Neural cell (in vitro differentiated cells): ENCODE measurements at regions not wholly inside any gene's neighbourhood (a gene's known extent, or its start where the extent isn't known, plus 50 kb on each side); places are given as distances from the start of the nearest gene placed in this dataset.

Source experiments
- H2AFZ ChIP-seq: fragments of 200-600, 300-800 bp; sonication (generic), shearing (Covaris generic); 2 replicates; pipeline ENCODE4 v1.6.0; 2014; ENCODE audit warnings: low read depth, mild to moderate bottlenecking, antibody characterized with exemption, low read length, moderate library complexity
- H3F3A ChIP-seq: fragments of 200-600 bp; shearing (Covaris generic); 2 replicates; pipeline ENCODE4 v1.6.1; 2016; ENCODE audit warnings: mild to moderate bottlenecking, moderate library complexity, mixed read lengths, antibody characterized with exemption, low read length; ENCODE audit not compliant: insufficient read depth, poor library complexity, severe bottlenecking
- H3K27ac ChIP-seq: fragments of 200-600, 300-800 bp; sonication (generic), shearing (Covaris generic); 2 replicates; pipeline ENCODE4 v1.5.1; 2014; ENCODE audit warnings: mild to moderate bottlenecking, low read length, moderate library complexity
- H3K27me3 ChIP-seq: fragments of 300-800, 200-600 bp; sonication (generic), shearing (Covaris generic); 2 replicates; pipeline ENCODE4 v1.6.0; 2014; ENCODE audit warnings: mild to moderate bottlenecking, low read depth, low read length, moderate library complexity; ENCODE audit not compliant: insufficient read depth
- H3K36me3 ChIP-seq: fragments of 300-800, 200-600 bp; sonication (generic), shearing (Covaris generic); 2 replicates; pipeline ENCODE4 v1.5.1; 2014; ENCODE audit warnings: mild to moderate bottlenecking, antibody characterized with exemption, low read length, moderate library complexity; ENCODE audit not compliant: insufficient read depth
- H3K4me2 ChIP-seq: fragments of 300-800, 200-600 bp; sonication (generic), shearing (Covaris generic); 2 replicates; pipeline ENCODE4 v1.6.0; 2014; ENCODE audit warnings: mild to moderate bottlenecking, low read length
- H3K4me3 ChIP-seq: fragments of 300-800, 200-600 bp; sonication (generic), shearing (Covaris generic); 2 replicates; pipeline ENCODE4 v1.5.1; 2014; ENCODE audit warnings: mild to moderate bottlenecking, low read length, moderate library complexity
- H3K79me2 ChIP-seq: fragments of 200-600 bp; shearing (Covaris generic); replicated peaks from 2 replicates; pipeline ENCODE4 v1.6.0; 2014; ENCODE audit warnings: mild to moderate bottlenecking, low read length, moderate library complexity; ENCODE audit not compliant: insufficient read depth
- H3K9ac ChIP-seq: fragments of 300-800, 200-600 bp; sonication (generic), shearing (Covaris generic); 2 replicates; pipeline ENCODE4 v1.6.1; 2016; ENCODE audit warnings: mild to moderate bottlenecking, low read length, mixed read lengths
- H3K9me2 ChIP-seq: fragments of 200-600 bp; shearing (Covaris generic); 2 replicates; pipeline ENCODE4 v1.6.1; 2016; ENCODE audit warnings: mild to moderate bottlenecking, low read length, mixed read lengths; ENCODE audit not compliant: insufficient read depth
- H3K9me3 ChIP-seq: fragments of 200-600, 300-800 bp; sonication (generic), shearing (Covaris generic); 2 replicates; pipeline ENCODE4 v1.6.1; 2016; ENCODE audit warnings: mild to moderate bottlenecking, mixed run types, low read length, moderate library complexity, mixed read lengths
- H4K20me1 ChIP-seq: fragments of 200-600 bp; shearing (Covaris generic); 2 replicates; pipeline ENCODE4 v1.6.1; 2016; ENCODE audit warnings: mild to moderate bottlenecking, mixed run types; ENCODE audit not compliant: insufficient read depth
- EP300 ChIP-seq: fragments of 450-650 bp; conservative IDR thresholded peaks from 2 replicates; pipeline ENCODE4 v1.6.1; 2014; ENCODE audit warnings: antibody characterized with exemption, mild to moderate bottlenecking, moderate library complexity; ENCODE audit not compliant: poor library complexity, severe bottlenecking
- EZH2 ChIP-seq: fragments of 200-600, 300-800 bp; shearing (Covaris generic), sonication (generic); IDR thresholded peaks from 2 replicates; pipeline ENCODE4 v1.6.1; 2014; ENCODE audit warnings: antibody characterized with exemption, low read length, borderline replicate concordance, mild to moderate bottlenecking; ENCODE audit not compliant: insufficient read depth, poor library complexity, severe bottlenecking
- MXI1 ChIP-seq: fragments of 450-650 bp; conservative IDR thresholded peaks from 2 replicates; pipeline ENCODE4 v1.6.1; 2014; ENCODE audit warnings: antibody characterized with exemption, mild to moderate bottlenecking; ENCODE audit not compliant: poor library complexity, severe bottlenecking
- POLR2AphosphoS5 ChIP-seq: IDR thresholded peaks from 2 replicates; pipeline ENCODE4 v1.6.1; 2012
- RAD21 ChIP-seq: fragments of 450-650 bp; conservative IDR thresholded peaks from 2 replicates; pipeline ENCODE4 v1.6.1; 2014; ENCODE audit warnings: antibody characterized with exemption, mild to moderate bottlenecking, moderate library complexity
- SMC3 ChIP-seq: fragments of 450-650 bp; conservative IDR thresholded peaks from 2 replicates; pipeline ENCODE4 v1.6.1; 2014; ENCODE audit warnings: antibody characterized with exemption, mild to moderate bottlenecking, moderate library complexity; ENCODE audit not compliant: poor library complexity
- TAF1 ChIP-seq: IDR thresholded peaks from 2 replicates; pipeline ENCODE4 v1.6.1; 2012; ENCODE audit warnings: low read depth
- TF ChIP-seq, protein P1 (sequence below): fragments of 450-650 bp; IDR thresholded peaks from 2 replicates; pipeline ENCODE4 v1.5.1; 2014; ENCODE audit warnings: antibody characterized with exemption, mild to moderate bottlenecking, moderate library complexity; ENCODE audit not compliant: poor library complexity, severe bottlenecking
- TF ChIP-seq, protein P2 (sequence below): IDR thresholded peaks from 2 replicates; pipeline ENCODE4 v1.6.1; 2012; ENCODE audit warnings: borderline replicate concordance

DNA sequence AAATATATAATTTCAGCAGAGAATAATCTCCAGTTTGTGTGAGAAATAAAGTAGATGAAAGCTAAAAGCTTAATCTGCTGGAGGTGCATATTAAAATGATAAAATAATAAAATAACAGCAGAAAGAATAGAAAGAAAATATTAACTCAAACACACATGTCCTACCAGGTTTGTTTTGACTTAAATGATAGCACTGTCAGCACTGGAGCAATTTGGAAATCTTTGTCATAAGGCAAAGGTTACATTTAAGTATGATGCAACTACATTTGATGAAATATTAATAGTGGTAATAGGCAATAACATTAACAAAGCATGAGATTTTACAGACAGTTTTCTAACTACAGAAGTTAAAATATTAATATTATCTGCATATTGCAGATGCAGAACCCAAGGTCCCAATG lies 2380.1 kb downstream of the PCDH9 start:
- Histone ChIP-seq H3K9me2 (no peaks in the 10 kb centered on the region), H3K36me3 (no peaks in the 10 kb centered on the region)
- TF ChIP-seq, protein P1, sequence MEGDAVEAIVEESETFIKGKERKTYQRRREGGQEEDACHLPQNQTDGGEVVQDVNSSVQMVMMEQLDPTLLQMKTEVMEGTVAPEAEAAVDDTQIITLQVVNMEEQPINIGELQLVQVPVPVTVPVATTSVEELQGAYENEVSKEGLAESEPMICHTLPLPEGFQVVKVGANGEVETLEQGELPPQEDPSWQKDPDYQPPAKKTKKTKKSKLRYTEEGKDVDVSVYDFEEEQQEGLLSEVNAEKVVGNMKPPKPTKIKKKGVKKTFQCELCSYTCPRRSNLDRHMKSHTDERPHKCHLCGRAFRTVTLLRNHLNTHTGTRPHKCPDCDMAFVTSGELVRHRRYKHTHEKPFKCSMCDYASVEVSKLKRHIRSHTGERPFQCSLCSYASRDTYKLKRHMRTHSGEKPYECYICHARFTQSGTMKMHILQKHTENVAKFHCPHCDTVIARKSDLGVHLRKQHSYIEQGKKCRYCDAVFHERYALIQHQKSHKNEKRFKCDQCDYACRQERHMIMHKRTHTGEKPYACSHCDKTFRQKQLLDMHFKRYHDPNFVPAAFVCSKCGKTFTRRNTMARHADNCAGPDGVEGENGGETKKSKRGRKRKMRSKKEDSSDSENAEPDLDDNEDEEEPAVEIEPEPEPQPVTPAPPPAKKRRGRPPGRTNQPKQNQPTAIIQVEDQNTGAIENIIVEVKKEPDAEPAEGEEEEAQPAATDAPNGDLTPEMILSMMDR: no peak
- TF ChIP-seq EP300: no peak
- no peak for TF ChIP-seq RAD21
- TF ChIP-seq TAF1: no peak
- TF ChIP-seq, protein P2, sequence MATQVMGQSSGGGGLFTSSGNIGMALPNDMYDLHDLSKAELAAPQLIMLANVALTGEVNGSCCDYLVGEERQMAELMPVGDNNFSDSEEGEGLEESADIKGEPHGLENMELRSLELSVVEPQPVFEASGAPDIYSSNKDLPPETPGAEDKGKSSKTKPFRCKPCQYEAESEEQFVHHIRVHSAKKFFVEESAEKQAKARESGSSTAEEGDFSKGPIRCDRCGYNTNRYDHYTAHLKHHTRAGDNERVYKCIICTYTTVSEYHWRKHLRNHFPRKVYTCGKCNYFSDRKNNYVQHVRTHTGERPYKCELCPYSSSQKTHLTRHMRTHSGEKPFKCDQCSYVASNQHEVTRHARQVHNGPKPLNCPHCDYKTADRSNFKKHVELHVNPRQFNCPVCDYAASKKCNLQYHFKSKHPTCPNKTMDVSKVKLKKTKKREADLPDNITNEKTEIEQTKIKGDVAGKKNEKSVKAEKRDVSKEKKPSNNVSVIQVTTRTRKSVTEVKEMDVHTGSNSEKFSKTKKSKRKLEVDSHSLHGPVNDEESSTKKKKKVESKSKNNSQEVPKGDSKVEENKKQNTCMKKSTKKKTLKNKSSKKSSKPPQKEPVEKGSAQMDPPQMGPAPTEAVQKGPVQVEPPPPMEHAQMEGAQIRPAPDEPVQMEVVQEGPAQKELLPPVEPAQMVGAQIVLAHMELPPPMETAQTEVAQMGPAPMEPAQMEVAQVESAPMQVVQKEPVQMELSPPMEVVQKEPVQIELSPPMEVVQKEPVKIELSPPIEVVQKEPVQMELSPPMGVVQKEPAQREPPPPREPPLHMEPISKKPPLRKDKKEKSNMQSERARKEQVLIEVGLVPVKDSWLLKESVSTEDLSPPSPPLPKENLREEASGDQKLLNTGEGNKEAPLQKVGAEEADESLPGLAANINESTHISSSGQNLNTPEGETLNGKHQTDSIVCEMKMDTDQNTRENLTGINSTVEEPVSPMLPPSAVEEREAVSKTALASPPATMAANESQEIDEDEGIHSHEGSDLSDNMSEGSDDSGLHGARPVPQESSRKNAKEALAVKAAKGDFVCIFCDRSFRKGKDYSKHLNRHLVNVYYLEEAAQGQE: no peak
- no peak for TF ChIP-seq EZH2
- TF ChIP-seq SMC3: no peak
- TF ChIP-seq POLR2AphosphoS5: no peak

GRCh38 chr13:64849196-64849595 lies 2380.9 kb downstream of the PCDH9 start:
- H3K27me3 ChIP-seq: no peaks in the 10 kb centered on the region
- no peaks in the 10 kb centered on the region for H3K9me2 ChIP-seq
- no peaks in the 10 kb centered on the region for H4K20me1 ChIP-seq
- no peaks in the 10 kb centered on the region for H3K79me2 ChIP-seq
- no peaks in the 10 kb centered on the region for H3K36me3 ChIP-seq
- no peaks in the 10 kb centered on the region for H3K9me3 ChIP-seq
- H3K27ac ChIP-seq: no peak overlapping the region
- H3K4me2 ChIP-seq: no peak overlapping the region
- H3K9ac ChIP-seq: no peak overlapping the region
- TF ChIP-seq MXI1: no peak
- TF ChIP-seq EP300: no peak
- TF ChIP-seq, protein P2: no peak
- no peak for TF ChIP-seq EZH2
- H3F3A ChIP-seq: no peaks in the 10 kb centered on the region
- H3K4me3 ChIP-seq: no peak overlapping the region
- H2AFZ ChIP-seq: no peak overlapping the region

More for the DNA sequence above, 2380.1 kb downstream of the PCDH9 start:
- no peaks in the 10 kb centered on the region for H3K27me3 ChIP-seq
- no peaks in the 10 kb centered on the region for H3K9me3 ChIP-seq
- no peak overlapping the region for H3K27ac ChIP-seq
- H3K4me2 ChIP-seq: no peak overlapping the region
- H2AFZ ChIP-seq: no peak overlapping the region
- no peak overlapping the region for H3K9ac ChIP-seq
- no peaks in the 10 kb centered on the region for H3K79me2 ChIP-seq
- H4K20me1 ChIP-seq: no peaks in the 10 kb centered on the region
- H3K4me3 ChIP-seq: no peak overlapping the region
- no peaks in the 10 kb centered on the region for H3F3A ChIP-seq
